Epithelial cell of esophagus (primary cell): ENCODE measurements at regions not wholly inside any gene's neighbourhood (a gene's known extent, or its start where the extent isn't known, plus 50 kb on each side); places are given as distances from the start of the nearest gene placed in this dataset.
A peak's percentile ranks its signal among the peaks of the same experiment; 100 is the strongest.

Experiments used
- DNase-seq: peaks from one replicate; pipeline ENCODE4 v3.0.0; 2010; ENCODE audit warnings: low read depth
- H3K4me3 ChIP-seq: 2 replicates; pipeline ENCODE4 v1.5.1; 2011; ENCODE audit warnings: mild to moderate bottlenecking, low read length, control low read depth
- CTCF ChIP-seq: IDR thresholded peaks from 2 replicates; pipeline ENCODE4 v1.5.1; 2011; ENCODE audit warnings: low read depth, mild to moderate bottlenecking, low read length, control low read depth, inconsistent platforms; ENCODE audit not compliant: insufficient read depth; ENCODE audit errors: missing control alignments

GRCh38 chr18:40546875-40547274 is 1408.2 kb upstream of the PIK3C3 start:
- no peak for DNase-seq
- no peak for TF ChIP-seq CTCF
- no peak overlapping the region for H3K4me3 ChIP-seq

GRCh38 chr18:40534723-40535122 is 1420.3 kb upstream of the PIK3C3 start:
- H3K4me3 ChIP-seq = no peak overlapping the region
- peak; percentile 92 for DNase-seq
- no peak for TF ChIP-seq CTCF

- no peak for DNase-seq
- H3K4me3 ChIP-seq = no peak overlapping the region
- no peak for TF ChIP-seq CTCF
Measured at GRCh38 chr18:40532046-40532445, 1423.0 kb upstream of the PIK3C3 start.

- no peak overlapping the region for H3K4me3 ChIP-seq
- peak; percentile 50 for DNase-seq
- TF ChIP-seq CTCF = no peak
Measured at GRCh38 chr18:40531051-40531450, 1424.0 kb upstream of the PIK3C3 start.

- H3K4me3 ChIP-seq = no peak overlapping the region
- peak; percentile 41 for TF ChIP-seq CTCF
- DNase-seq = peak; percentile 57
Measured at GRCh38 chr18:40529478-40529877, 1425.6 kb upstream of the PIK3C3 start.

- DNase-seq = no peak
- no peak for TF ChIP-seq CTCF
- no peak overlapping the region for H3K4me3 ChIP-seq
Measured at GRCh38 chr18:40524881-40525280, 1430.2 kb upstream of the PIK3C3 start.

GRCh38 chr18:40523287-40523686 is 1431.7 kb upstream of the PIK3C3 start:
- H3K4me3 ChIP-seq = no peak overlapping the region
- no peak for DNase-seq
- TF ChIP-seq CTCF = no peak
